PC-3 (cell line): ENCODE measurements at regions not wholly inside any gene's neighbourhood (a gene's known extent, or its start where the extent isn't known, plus 50 kb on each side); places are given as distances from the start of the nearest gene placed in this dataset.

ENCODE experiments used
- CTCF ChIP-seq: fragments of 300-600 bp; sonication (generic); conservative IDR thresholded peaks from 2 replicates; pipeline ENCODE4 v1.5.1; 2017; ENCODE audit warnings: antibody characterized with exemption, low read depth, mild to moderate bottlenecking, low read length
- EZH2 ChIP-seq: fragments of 300-600 bp; sonication (generic); IDR thresholded peaks from one replicate; pipeline ENCODE4 v1.6.1; 2017; ENCODE audit warnings: antibody characterized with exemption, mild to moderate bottlenecking, low read length; ENCODE audit not compliant: unreplicated experiment
- EZH2phosphoT487 ChIP-seq: fragments of 300-600 bp; sonication (generic); IDR thresholded peaks from 2 replicates; pipeline ENCODE4 v1.6.1; 2018; ENCODE audit warnings: mild to moderate bottlenecking, antibody characterized with exemption, low read length, borderline replicate concordance

GRCh38 chr10:14459665-14460064 lies 128.9 kb upstream of the FRMD4A start:
- TF ChIP-seq EZH2, result no peak
- no peak for TF ChIP-seq CTCF
- no peak for TF ChIP-seq EZH2phosphoT487
